22Rv1 (cell line): ENCODE measurements at regions not wholly inside any gene's neighbourhood (a gene's known extent, or its start where the extent isn't known, plus 50 kb on each side); places are given as distances from the start of the nearest gene placed in this dataset.
"Not testable (repeated sequence)": the region's sequence is repeated elsewhere in the genome, so short reads cannot be mapped to it uniquely, and the experiment has no call there.

Experiments used
- CTCF ChIP-seq: fragments of 450-650 bp; IDR thresholded peaks from 2 replicates; pipeline ENCODE4 v1.5.1; 2017; ENCODE audit warnings: mild to moderate bottlenecking
- ZFX ChIP-seq: fragments of 450-650 bp; IDR thresholded peaks from 2 replicates; pipeline ENCODE4 v1.6.1; 2017; ENCODE audit warnings: antibody characterized with exemption, borderline replicate concordance

GRCh38 chr6:21282360-21282759 lies 311.2 kb upstream of the SOX4 start:
- TF ChIP-seq CTCF, ZFX: not testable (repeated sequence)
